T-cell (primary cell): ENCODE measurements at regions not wholly inside any gene's neighbourhood (a gene's known extent, or its start where the extent isn't known, plus 50 kb on each side); places are given as distances from the start of the nearest gene placed in this dataset.
A peak's percentile ranks its signal among the peaks of the same experiment; 100 is the strongest.

Source experiments
- ATAC-seq, 4 experiments: fragments of 200-7000 bp in 3 of 4; fragments of 150-1000 bp in 1 of 4; cut with Tn5 transposase; replicated peaks in 1 of 4; 1 replicate in 3 of 4; 2 replicates in 1 of 4; pipeline ENCODE4 v1.10.0; 2021; ENCODE audit warnings: moderate library complexity in 3 of 4, mild to moderate bottlenecking in 2 of 4, moderate number of reproducible peaks in 1 of 4
- CTCF ChIA-PET, 2 donors: fragments of 300-600 bp; sonication (Branson Sonifier 250); formaldehyde crosslinking; loops; one replicate each; lab custom pipeline; 2022; ENCODE audit warnings: antibody characterized with exemption in 2 of 2; lab: Charles Lee
- POLR2A ChIA-PET, 2 donors: fragments of 300-600 bp; sonication (Branson Sonifier 250); formaldehyde crosslinking; loops; one replicate each; lab custom pipeline; 2022; ENCODE audit warnings: antibody characterized with exemption in 2 of 2; lab: Charles Lee
- DNase-seq, 35 experiments: peaks; one replicate each; pipeline versions ENCODE4 v3.0.0 to v3.0.0-alpha.2; 2013 to 2023
- H3K27ac ChIP-seq: one replicate; pipeline ENCODE4 v1.5.1; 2013; ENCODE audit warnings: low read length
- H3K27me3 ChIP-seq, 2 experiments: replicated peaks in 1 of 2; 1 replicate in 1 of 2; 2 replicates in 1 of 2; pipeline versions ENCODE4 v1.6.1 to v1.7.0; 2013; ENCODE audit warnings: low read length in 1 of 2, mixed read lengths in 1 of 2; ENCODE audit not compliant: control insufficient read depth in 2 of 2, insufficient read depth in 2 of 2; ENCODE audit errors: extremely low read depth in 1 of 2
- H3K36me3 ChIP-seq, 2 donors: 1 replicate in 1 of 2; 2 replicates in 1 of 2; pipeline versions ENCODE4 v1.6.1 to v1.7.0; 2013; ENCODE audit warnings: low read length in 1 of 2; ENCODE audit not compliant: control insufficient read depth in 2 of 2, insufficient read depth in 1 of 2; ENCODE audit errors: extremely low read depth in 1 of 2
- H3K4me1 ChIP-seq, 2 experiments: 1 replicate in 1 of 2; 2 replicates in 1 of 2; pipeline versions ENCODE4 v1.6.1 to v1.7.0; 2013; ENCODE audit warnings: low read length in 2 of 2, mixed read lengths in 1 of 2; ENCODE audit not compliant: insufficient read depth in 2 of 2, control insufficient read depth in 1 of 2; ENCODE audit errors: extremely low read depth in 1 of 2
- H3K4me3 ChIP-seq, 2 donors: 1 replicate in 1 of 2; 2 replicates in 1 of 2; pipeline versions ENCODE4 v1.5.1 to v1.7.0; 2013; ENCODE audit warnings: mild to moderate bottlenecking in 2 of 2, low read length in 1 of 2, moderate library complexity in 1 of 2; ENCODE audit not compliant: control insufficient read depth in 1 of 2; ENCODE audit errors: extremely low read depth in 1 of 2
- H3K9me3 ChIP-seq: 2 replicates; pipeline ENCODE4 v1.7.0; 2013
- H3K27ac Mint-ChIP-seq, 2 donors: one replicate each; pipeline ENCODE4 v1.8.0; 2020 to 2021; ENCODE audit warnings: mild to moderate bottlenecking in 2 of 2, mixed read lengths in 2 of 2
- H3K27me3 Mint-ChIP-seq, 2 donors: one replicate each; pipeline ENCODE4 v1.8.0; 2021 to 2022; ENCODE audit warnings: mixed read lengths in 2 of 2
- H3K36me3 Mint-ChIP-seq: one replicate; pipeline ENCODE4 v1.8.0; 2021; ENCODE audit warnings: mixed read lengths
- H3K4me1 Mint-ChIP-seq, 3 donors: one replicate each; pipeline ENCODE4 v1.8.0; 2020 to 2022; ENCODE audit warnings: mixed read lengths in 3 of 3, mild to moderate bottlenecking in 1 of 3
- H3K4me3 Mint-ChIP-seq, 3 donors: one replicate each; pipeline ENCODE4 v1.8.0; 2020 to 2022; ENCODE audit warnings: mild to moderate bottlenecking in 3 of 3, mixed read lengths in 3 of 3, moderate library complexity in 3 of 3
- H3K9me3 Mint-ChIP-seq, 3 donors: one replicate each; pipeline ENCODE4 v1.8.0; 2020 to 2022; ENCODE audit warnings: mixed read lengths in 3 of 3
- WGBS: methylation state at CpG from one replicate; pipeline ENCODE4 v1.1.5; 2013; ENCODE audit warnings: missing lambda C conversion rate; ENCODE audit not compliant: insufficient coverage; 5-methylcytosine and 5-hydroxymethylcytosine counted together

GRCh38 chr6:149160943-149161342 lies 156.6 kb upstream of the TAB2 start:
- CTCF ChIA-PET: no interaction called here
- H3K4me1 Mint-ChIP-seq: peaks cover 9 to 16% (median 10%) of the 10 kb centered on the region in 3 donors
- Histone ChIP-seq H3K4me3 (no peak overlapping the region), H3K9me3 (no peaks in the 10 kb centered on the region), H3K4me1 (no peaks in the 10 kb centered on the region), H3K36me3 (no peaks in the 10 kb centered on the region), H3K27me3 (no peaks in the 10 kb centered on the region), H3K27ac (no peak overlapping the region)
- no peaks in the 10 kb centered on the region for H3K9me3 Mint-ChIP-seq
- H3K36me3 Mint-ChIP-seq: peaks cover 12% of the 10 kb centered on the region
- no peak overlapping the region for H3K4me3 Mint-ChIP-seq
- H3K27me3 Mint-ChIP-seq: no peaks in the 10 kb centered on the region
- no peak overlapping the region for H3K27ac Mint-ChIP-seq
- 63% methylated on average over 1 of the region's 1 CpG for WGBS
- no peak for ATAC-seq
- POLR2A ChIA-PET: no interaction called here
- DNase-seq: no peak

- H3K27ac Mint-ChIP-seq: no peak overlapping the region
- H3K9me3 Mint-ChIP-seq: no peaks in the 10 kb centered on the region
- POLR2A ChIA-PET: interaction anchor here in 1 of 2 donors (0.6 kb wide), 1 partner anchor 162 kb away, joined by 5 read pairs; no protein-coding TSS in a partner anchor
- no peak overlapping the region for H3K4me3 Mint-ChIP-seq
- CTCF ChIA-PET: no interaction called here
- H3K4me1 Mint-ChIP-seq: peaks cover 21 to 33% (median 22%) of the 10 kb centered on the region in 3 donors
- no peaks in the 10 kb centered on the region for H3K27me3 ChIP-seq
- no peak overlapping the region for H3K27ac ChIP-seq
- H3K4me1 ChIP-seq: peaks cover 5 to 11% of the 10 kb centered on the region in 2 experiments
- H3K9me3 ChIP-seq: no peaks in the 10 kb centered on the region
- no peaks in the 10 kb centered on the region for H3K36me3 ChIP-seq
- no peak overlapping the region for H3K4me3 ChIP-seq
- peaks cover 5% of the 10 kb centered on the region for H3K36me3 Mint-ChIP-seq
- ATAC-seq: no peak
- no peaks in the 10 kb centered on the region for H3K27me3 Mint-ChIP-seq
- DNase-seq: no peak
Observed at GRCh38 chr6:149162924-149163323, 154.6 kb upstream of the TAB2 start.

DNA sequence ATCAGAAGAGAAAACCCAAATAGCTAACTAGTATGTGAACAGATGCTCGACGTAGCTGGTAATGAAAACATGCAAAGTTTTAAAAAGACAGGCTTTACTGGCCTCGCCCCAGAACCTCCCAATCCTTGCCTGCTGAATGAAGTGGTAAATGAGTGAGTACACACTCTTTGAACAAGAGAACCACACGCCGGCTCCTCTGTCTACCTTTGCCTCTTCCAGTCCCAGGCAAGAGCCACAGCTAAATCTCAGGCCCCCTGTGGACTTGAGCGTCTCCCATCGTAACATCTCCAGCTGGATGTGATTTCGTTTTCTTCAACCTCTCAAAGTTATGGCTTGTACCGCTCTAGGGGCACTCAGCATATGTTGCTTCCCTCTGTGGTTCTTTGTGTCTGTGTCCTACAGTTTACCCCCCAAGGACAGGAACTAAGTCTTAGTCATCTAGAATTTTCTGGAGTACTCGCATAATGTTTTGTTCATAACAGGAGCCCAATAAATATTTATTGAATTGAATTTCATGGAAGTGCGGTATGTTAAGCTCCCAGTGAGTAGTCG lies 153.2 kb upstream of the TAB2 start:
- WGBS: 96% methylated on average over 4 of the region's 12 CpGs
- Mint-ChIP-seq H3K4me3 (no peak overlapping the region), H3K9me3 (no peaks in the 10 kb centered on the region), H3K36me3 (peaks cover 6% of the 10 kb centered on the region), H3K4me1 (peaks cover 31 to 44% (median 33%) of the 10 kb centered on the region in 3 donors), H3K27me3 (no peaks in the 10 kb centered on the region), H3K27ac (no peak overlapping the region)
- H3K4me3 ChIP-seq: no peak overlapping the region
- POLR2A ChIA-PET: interaction anchor here in 1 of 2 donors (0.5 kb wide), 1 partner anchor 31 kb away, joined by 3 read pairs; no protein-coding TSS in a partner anchor
- no peak for DNase-seq
- peaks cover 0 to 3% of the 10 kb centered on the region in 2 experiments for H3K27me3 ChIP-seq
- peaks cover 7 to 24% of the 10 kb centered on the region in 2 experiments for H3K4me1 ChIP-seq
- no peaks in the 10 kb centered on the region for H3K36me3 ChIP-seq
- no peak for ATAC-seq
- no peak overlapping the region for H3K27ac ChIP-seq
- CTCF ChIA-PET: interaction anchor here (0.6 kb wide), 3 partner anchors 10 to 505 kb away, joined by 3 to 5 read pairs (median 4); no protein-coding TSS in a partner anchor
- H3K9me3 ChIP-seq: no peaks in the 10 kb centered on the region

- no peaks in the 10 kb centered on the region for H3K9me3 Mint-ChIP-seq
- no peaks in the 10 kb centered on the region for H3K27me3 Mint-ChIP-seq
- WGBS: no CpG with 5 or more reads among the region's 1 CpG
- Histone ChIP-seq H3K36me3 (no peaks in the 10 kb centered on the region), H3K4me3 (no peak overlapping the region), H3K27me3 (peaks cover 0 to 3% of the 10 kb centered on the region in 2 experiments), H3K4me1 (peaks cover 7 to 31% of the 10 kb centered on the region in 2 experiments), H3K9me3 (no peaks in the 10 kb centered on the region), H3K27ac (peak overlapping the region; percentile 9)
- CTCF ChIA-PET: interaction anchor here in 1 of 2 donors (0.6 kb wide), 1 partner anchor 9 kb away, joined by 4 read pairs; no protein-coding TSS in a partner anchor
- peaks cover 10% of the 10 kb centered on the region for H3K36me3 Mint-ChIP-seq
- POLR2A ChIA-PET: interaction anchor here in 1 of 2 donors (0.6 kb wide), 1 partner anchor 151 kb away, joined by 3 read pairs; the partner anchor contains the start of gene TAB2
- H3K4me3 Mint-ChIP-seq: peak overlapping the region in 2 of 3 donors; percentile 4 to 57
- peaks cover 44 to 60% (median 48%) of the 10 kb centered on the region in 3 donors for H3K4me1 Mint-ChIP-seq
- no peak for DNase-seq
- peak overlapping the region; percentile 83 to 87 for H3K27ac Mint-ChIP-seq
- ATAC-seq: peak in 2 of 4 experiments; percentile 19 to 30
Observed at GRCh38 chr6:149166336-149166735, 151.2 kb upstream of the TAB2 start.

DNA sequence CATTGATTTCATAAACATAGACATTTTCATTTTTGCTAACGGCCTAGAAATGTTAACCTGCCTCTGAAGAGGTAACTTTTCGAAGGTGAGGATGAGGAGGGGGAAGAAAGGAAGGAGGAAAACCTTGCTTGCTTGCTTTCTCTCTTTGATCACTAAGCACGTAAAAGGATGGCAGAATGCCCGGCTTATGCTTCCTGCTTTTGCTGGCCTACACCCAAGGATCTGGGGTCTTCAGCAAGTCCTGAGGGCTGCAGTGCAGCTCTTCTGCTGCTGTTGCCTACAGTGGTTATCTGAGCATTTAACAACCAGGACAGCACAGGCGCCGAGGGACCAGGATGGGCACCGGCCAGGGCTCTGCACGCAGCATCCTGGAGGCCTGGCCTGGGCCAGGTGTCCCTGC lies 150.8 kb upstream of the TAB2 start:
- Histone ChIP-seq H3K36me3 (no peaks in the 10 kb centered on the region), H3K27ac (peak overlapping the region; percentile 9), H3K4me1 (peaks cover 7 to 31% of the 10 kb centered on the region in 2 experiments), H3K4me3 (no peak overlapping the region), H3K27me3 (peaks cover 0 to 3% of the 10 kb centered on the region in 2 experiments), H3K9me3 (no peaks in the 10 kb centered on the region)
- peaks cover 10% of the 10 kb centered on the region for H3K36me3 Mint-ChIP-seq
- no peaks in the 10 kb centered on the region for H3K9me3 Mint-ChIP-seq
- peak; percentile 34 to 64 (median 58) for ATAC-seq
- no peaks in the 10 kb centered on the region for H3K27me3 Mint-ChIP-seq
- POLR2A ChIA-PET: no interaction called here
- CTCF ChIA-PET: no interaction called here
- 78% methylated on average over 7 of the region's 8 CpGs for WGBS
- peak overlapping the region; percentile 83 to 87 for H3K27ac Mint-ChIP-seq
- DNase-seq: peak in 12 of 35 experiments; percentile 6 to 37 (median 18)
- H3K4me3 Mint-ChIP-seq: peak overlapping the region in 1 of 3 donors; percentile 57
- peaks cover 44 to 64% (median 50%) of the 10 kb centered on the region in 3 donors for H3K4me1 Mint-ChIP-seq

- 21% methylated on average over 3 of the region's 6 CpGs for WGBS
- Mint-ChIP-seq H3K4me3 (peak overlapping the region in 2 of 3 donors; percentile 13 to 46), H3K27me3 (no peaks in the 10 kb centered on the region), H3K4me1 (peaks cover 49 to 74% (median 50%) of the 10 kb centered on the region in 3 donors), H3K27ac (peak overlapping the region; percentile 45 to 72), H3K36me3 (peaks cover 15% of the 10 kb centered on the region), H3K9me3 (no peaks in the 10 kb centered on the region)
- Histone ChIP-seq H3K27me3 (peaks cover 0 to 3% of the 10 kb centered on the region in 2 experiments), H3K4me3 (no peak overlapping the region), H3K27ac (no peak overlapping the region), H3K4me1 (peaks cover 7 to 31% of the 10 kb centered on the region in 2 experiments), H3K9me3 (no peaks in the 10 kb centered on the region), H3K36me3 (no peaks in the 10 kb centered on the region)
- ChIA-PET POLR2A (no interaction called here), CTCF (interaction anchor here in 1 of 2 donors (1.4 kb wide), 1 partner anchor 133 kb away, joined by 3 read pairs; no protein-coding TSS in a partner anchor)
- ATAC-seq (peak in 1 of 4 experiments; percentile 24), DNase-seq (peak in 1 of 35 experiments; percentile 27)
Observed at GRCh38 chr6:149168968-149169367, 148.5 kb upstream of the TAB2 start.
